ENCODE measurements at regions not wholly inside any gene's neighbourhood (a gene's known extent, or its start where the extent isn't known, plus 50 kb on each side); places are given as distances from the start of the nearest gene placed in this dataset.

DNA sequence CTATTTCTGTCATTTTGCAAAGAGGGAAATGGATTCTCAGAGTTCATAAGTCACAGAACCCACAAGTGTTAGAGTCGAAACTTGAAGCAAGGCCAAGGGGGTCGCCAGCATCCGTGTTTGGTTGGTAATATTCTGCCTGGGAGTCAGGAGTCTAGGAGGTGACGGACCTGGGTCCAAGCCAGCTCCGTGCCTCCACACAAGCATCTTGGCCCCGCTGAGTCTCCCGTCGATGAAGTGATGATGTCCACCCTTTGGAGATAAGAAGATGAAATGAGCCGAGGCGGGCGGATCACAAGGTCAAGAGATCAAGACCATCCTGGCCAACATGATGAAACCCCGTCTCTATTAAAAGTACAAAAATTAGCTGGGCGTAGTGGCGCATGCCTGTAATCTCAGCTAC, 53.2 kb upstream of the TNRC6C start:
- Histone ChIP-seq H3K4me3 (ENCODE audit: control insufficient read depth in 1 of 7, extremely low read depth in 1 of 7, insufficient read depth in 4 of 7, low read depth in 2 of 7, low read length in 6 of 7) (no peak overlapping the region), H3K27ac (ENCODE audit: insufficient read depth in 1 of 2, low read depth in 1 of 2, low read length in 2 of 2, poor library complexity in 1 of 2, severe bottlenecking in 2 of 2) (no peak overlapping the region), H3K27me3 (replicated peaks in 2 of 5; ENCODE audit: control insufficient read depth in 4 of 5, insufficient read depth in 5 of 5, low read length in 4 of 5) (peaks cover 0 to 4% (median 0%) of the 10 kb centered on the region in 5 experiments), H3K4me1 (ENCODE audit: control extremely low read depth in 1 of 4, control insufficient read depth in 4 of 4, insufficient read depth in 4 of 4, low read length in 3 of 4) (no peaks in the 10 kb centered on the region), H3K9me3 (ENCODE audit: control extremely low read depth in 1 of 5, control insufficient read depth in 4 of 5, insufficient read depth in 2 of 5, low read depth in 1 of 5, low read length in 4 of 5) (no peaks in the 10 kb centered on the region), H3K36me3 (ENCODE audit: control insufficient read depth in 4 of 4, insufficient read depth in 4 of 4, low read length in 3 of 4) (no peaks in the 10 kb centered on the region)
- DNase-seq, result no peak
- ChIA-PET POLR2A (no interaction called here), CTCF (interaction anchor here (0.9 kb wide), 1 partner anchor 10 kb away, joined by 3 read pairs; no protein-coding TSS in a partner anchor)
- 83% methylated on average over 8 of the region's 14 CpGs for WGBS (ENCODE audit: insufficient coverage)

DNA sequence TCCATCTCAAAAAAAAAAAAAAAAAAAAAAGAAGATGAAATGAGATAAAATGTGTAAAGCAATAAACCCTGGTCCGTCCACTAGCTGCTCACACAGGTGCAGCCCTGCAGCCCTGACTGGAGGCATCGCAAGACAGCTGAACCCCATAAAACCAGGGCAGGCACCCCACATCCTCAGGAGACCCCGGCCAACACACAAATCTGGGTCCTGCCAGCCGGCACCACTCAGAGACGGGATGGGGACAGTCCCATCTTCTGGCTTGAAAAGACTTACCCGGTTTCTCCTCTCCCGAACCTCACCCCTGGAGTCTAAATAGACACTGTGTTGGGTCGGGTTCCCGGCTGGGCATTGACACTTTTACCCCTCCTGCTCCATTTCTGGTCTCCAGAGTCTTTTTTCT, 52.7 kb upstream of the TNRC6C start:
- no peak for DNase-seq
- no peak overlapping the region for H3K27ac ChIP-seq (ENCODE audit: insufficient read depth in 1 of 2, low read depth in 1 of 2, low read length in 2 of 2, poor library complexity in 1 of 2, severe bottlenecking in 2 of 2)
- WGBS (ENCODE audit: insufficient coverage), result 91% methylated on average over 8 of the region's 9 CpGs
- ChIA-PET CTCF (interaction anchor here (0.9 kb wide), 1 partner anchor 10 kb away, joined by 3 read pairs; no protein-coding TSS in a partner anchor), POLR2A (no interaction called here)
- H3K27me3 ChIP-seq (replicated peaks in 2 of 5; ENCODE audit: control insufficient read depth in 4 of 5, insufficient read depth in 5 of 5, low read length in 4 of 5), result peaks cover 0 to 4% (median 0%) of the 10 kb centered on the region in 5 experiments
- no peaks in the 10 kb centered on the region for H3K36me3 ChIP-seq (ENCODE audit: control insufficient read depth in 4 of 4, insufficient read depth in 4 of 4, low read length in 3 of 4)
- no peaks in the 10 kb centered on the region for H3K4me1 ChIP-seq (ENCODE audit: control extremely low read depth in 1 of 4, control insufficient read depth in 4 of 4, insufficient read depth in 4 of 4, low read length in 3 of 4)
- H3K9me3 ChIP-seq (ENCODE audit: control extremely low read depth in 1 of 5, control insufficient read depth in 4 of 5, insufficient read depth in 2 of 5, low read depth in 1 of 5, low read length in 4 of 5), result no peaks in the 10 kb centered on the region
- H3K4me3 ChIP-seq (ENCODE audit: control insufficient read depth in 1 of 7, extremely low read depth in 1 of 7, insufficient read depth in 4 of 7, low read depth in 2 of 7, low read length in 6 of 7), result no peak overlapping the region

DNA sequence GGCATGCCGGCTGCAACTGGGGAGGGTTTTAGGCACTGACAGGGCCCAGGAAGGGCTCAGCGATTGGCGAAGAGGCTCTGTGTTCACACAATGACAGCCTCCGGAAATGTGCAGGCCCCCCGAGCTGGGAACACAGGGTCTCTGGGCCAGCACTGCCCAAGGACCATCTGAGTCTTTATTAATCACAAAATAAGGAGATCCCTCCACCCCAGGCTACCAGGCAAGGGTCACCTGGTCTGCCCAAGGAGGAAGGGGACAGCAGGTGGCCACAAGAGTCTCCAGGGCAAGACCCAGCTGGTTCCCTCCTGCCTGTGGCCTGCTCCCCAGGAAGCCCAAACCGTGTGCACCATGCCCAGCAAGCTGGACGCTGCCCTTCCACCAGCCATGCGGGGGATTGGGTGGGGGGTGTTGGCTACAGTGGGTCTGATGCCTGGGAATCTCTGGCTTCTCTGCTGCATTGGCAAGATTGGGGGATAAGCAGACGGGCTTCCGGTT, 52.1 kb upstream of the TNRC6C start:
- Histone ChIP-seq H3K36me3 (ENCODE audit: control insufficient read depth in 4 of 4, insufficient read depth in 4 of 4, low read length in 3 of 4) (no peaks in the 10 kb centered on the region), H3K27ac (ENCODE audit: insufficient read depth in 1 of 2, low read depth in 1 of 2, low read length in 2 of 2, poor library complexity in 1 of 2, severe bottlenecking in 2 of 2) (no peak overlapping the region), H3K27me3 (replicated peaks in 2 of 5; ENCODE audit: control insufficient read depth in 4 of 5, insufficient read depth in 5 of 5, low read length in 4 of 5) (peaks cover 0 to 4% (median 0%) of the 10 kb centered on the region in 5 experiments), H3K4me1 (ENCODE audit: control extremely low read depth in 1 of 4, control insufficient read depth in 4 of 4, insufficient read depth in 4 of 4, low read length in 3 of 4) (no peaks in the 10 kb centered on the region), H3K9me3 (ENCODE audit: control extremely low read depth in 1 of 5, control insufficient read depth in 4 of 5, insufficient read depth in 2 of 5, low read depth in 1 of 5, low read length in 4 of 5) (no peaks in the 10 kb centered on the region), H3K4me3 (ENCODE audit: control insufficient read depth in 1 of 7, extremely low read depth in 1 of 7, insufficient read depth in 4 of 7, low read depth in 2 of 7, low read length in 6 of 7) (no peak overlapping the region)
- WGBS (ENCODE audit: insufficient coverage), result 85% methylated on average over 7 of the region's 10 CpGs
- CTCF ChIA-PET, result no interaction called here
- no peak for DNase-seq
- POLR2A ChIA-PET, result no interaction called here

DNA sequence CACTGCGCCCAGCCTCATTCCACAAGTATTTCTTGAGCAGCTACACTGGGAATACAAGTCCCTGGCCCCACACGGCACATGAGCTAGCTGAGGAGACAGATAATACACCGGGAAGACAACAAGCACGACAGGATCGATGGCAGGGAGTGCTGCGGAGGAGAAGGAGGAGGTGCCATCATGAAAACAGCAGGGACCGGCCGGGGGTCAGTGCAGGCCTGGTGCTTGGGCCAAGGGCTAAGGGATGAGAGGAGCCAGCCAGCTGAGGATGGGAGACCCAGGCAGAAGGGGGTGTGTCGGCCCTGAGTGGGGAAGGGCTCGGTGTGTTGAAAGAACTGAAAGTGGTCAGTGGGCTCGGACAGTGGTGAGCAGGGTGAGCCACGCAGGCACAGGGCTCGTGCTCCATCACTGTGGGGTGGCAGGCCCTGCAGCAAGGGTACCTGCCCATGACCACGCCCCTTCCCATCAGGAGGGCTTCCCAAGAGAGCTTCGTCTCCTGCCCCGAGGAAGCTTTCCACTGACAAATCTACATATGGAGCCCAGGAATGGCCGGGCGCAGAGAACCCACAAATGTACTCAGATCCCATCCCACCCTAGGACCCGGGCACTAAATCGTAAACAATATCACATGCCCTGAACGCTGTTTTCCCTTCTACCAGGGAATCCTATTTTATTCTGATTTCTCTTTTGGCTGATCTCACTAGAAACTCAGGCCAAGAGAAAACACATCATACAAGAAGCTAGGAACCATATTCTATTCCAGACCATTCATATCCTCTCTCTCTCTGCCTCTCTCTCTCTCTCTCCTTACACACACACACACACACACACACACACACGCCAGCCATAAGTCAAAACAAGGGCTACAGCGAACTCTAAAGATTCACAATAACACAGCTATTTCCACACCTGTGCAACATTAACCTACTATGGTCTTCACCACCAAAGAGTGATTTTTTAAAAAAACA, 50.7 kb upstream of the TNRC6C start:
- Histone ChIP-seq H3K4me1 (ENCODE audit: control extremely low read depth in 1 of 4, control insufficient read depth in 4 of 4, insufficient read depth in 4 of 4, low read length in 3 of 4) (no peaks in the 10 kb centered on the region), H3K9me3 (ENCODE audit: control extremely low read depth in 1 of 5, control insufficient read depth in 4 of 5, insufficient read depth in 2 of 5, low read depth in 1 of 5, low read length in 4 of 5) (no peaks in the 10 kb centered on the region), H3K27ac (ENCODE audit: insufficient read depth in 1 of 2, low read depth in 1 of 2, low read length in 2 of 2, poor library complexity in 1 of 2, severe bottlenecking in 2 of 2) (no peak overlapping the region), H3K4me3 (ENCODE audit: control insufficient read depth in 1 of 7, extremely low read depth in 1 of 7, insufficient read depth in 4 of 7, low read depth in 2 of 7, low read length in 6 of 7) (no peak overlapping the region), H3K36me3 (ENCODE audit: control insufficient read depth in 4 of 4, insufficient read depth in 4 of 4, low read length in 3 of 4) (no peaks in the 10 kb centered on the region), H3K27me3 (replicated peaks in 2 of 5; ENCODE audit: control insufficient read depth in 4 of 5, insufficient read depth in 5 of 5, low read length in 4 of 5) (peaks cover 0 to 4% (median 0%) of the 10 kb centered on the region in 5 experiments)
- WGBS (ENCODE audit: insufficient coverage), result 98% methylated on average over 21 of the region's 23 CpGs
- POLR2A ChIA-PET, result interaction anchor here (0.7 kb wide), 1 partner anchor 9 kb away, joined by 4 read pairs; no protein-coding TSS in a partner anchor
- CTCF ChIA-PET, result interaction anchor here (1.0 kb wide), 1 partner anchor 15 kb away, joined by 4 read pairs; no protein-coding TSS in a partner anchor
- no peak for DNase-seq

DNA sequence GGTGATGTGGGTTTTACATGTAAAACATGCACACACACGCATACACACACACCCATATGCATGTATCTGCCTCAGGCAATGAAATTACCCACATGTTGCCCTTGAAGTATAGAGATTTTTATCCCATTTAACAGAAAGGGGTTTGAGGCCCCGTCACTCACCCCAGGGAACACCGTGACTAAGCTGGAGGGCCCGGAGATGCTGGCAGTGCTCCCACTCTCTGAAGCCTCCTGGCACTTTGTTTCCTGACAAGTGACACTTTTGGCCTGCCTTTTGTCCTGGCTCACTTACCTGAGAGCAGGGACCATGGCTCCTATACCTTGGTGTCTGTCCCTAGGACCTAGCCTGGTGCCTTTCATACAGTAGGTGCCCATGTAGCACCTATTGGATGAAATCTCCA, 50.0 kb upstream of the TNRC6C start:
- H3K4me1 ChIP-seq (ENCODE audit: control extremely low read depth in 1 of 4, control insufficient read depth in 4 of 4, insufficient read depth in 4 of 4, low read length in 3 of 4), result no peaks in the 10 kb centered on the region
- peaks cover 0 to 4% (median 0%) of the 10 kb centered on the region in 5 experiments for H3K27me3 ChIP-seq (replicated peaks in 2 of 5; ENCODE audit: control insufficient read depth in 4 of 5, insufficient read depth in 5 of 5, low read length in 4 of 5)
- 91% methylated on average over 3 of the region's 4 CpGs for WGBS (ENCODE audit: insufficient coverage)
- POLR2A ChIA-PET, result interaction anchor here (0.7 kb wide), 1 partner anchor 10 kb away, joined by 4 read pairs; no protein-coding TSS in a partner anchor
- no peak overlapping the region for H3K27ac ChIP-seq (ENCODE audit: insufficient read depth in 1 of 2, low read depth in 1 of 2, low read length in 2 of 2, poor library complexity in 1 of 2, severe bottlenecking in 2 of 2)
- CTCF ChIA-PET, result interaction anchor here (1.0 kb wide), 1 partner anchor 16 kb away, joined by 4 read pairs; no protein-coding TSS in a partner anchor
- DNase-seq, result no peak
- no peaks in the 10 kb centered on the region for H3K9me3 ChIP-seq (ENCODE audit: control extremely low read depth in 1 of 5, control insufficient read depth in 4 of 5, insufficient read depth in 2 of 5, low read depth in 1 of 5, low read length in 4 of 5)
- H3K36me3 ChIP-seq (ENCODE audit: control insufficient read depth in 4 of 4, insufficient read depth in 4 of 4, low read length in 3 of 4), result no peaks in the 10 kb centered on the region
- no peak overlapping the region for H3K4me3 ChIP-seq (ENCODE audit: control insufficient read depth in 1 of 7, extremely low read depth in 1 of 7, insufficient read depth in 4 of 7, low read depth in 2 of 7, low read length in 6 of 7)
